Kasumi-1 (cell line): ENCODE measurements at regions not wholly inside any gene's neighbourhood (a gene's known extent, or its start where the extent isn't known, plus 50 kb on each side); places are given as distances from the start of the nearest gene placed in this dataset.

Source experiments
- DNase-seq, 2 experiments: peaks; one replicate each; lab custom pipeline; 2025; lab: John Stamatoyannopoulos, UW

DNA sequence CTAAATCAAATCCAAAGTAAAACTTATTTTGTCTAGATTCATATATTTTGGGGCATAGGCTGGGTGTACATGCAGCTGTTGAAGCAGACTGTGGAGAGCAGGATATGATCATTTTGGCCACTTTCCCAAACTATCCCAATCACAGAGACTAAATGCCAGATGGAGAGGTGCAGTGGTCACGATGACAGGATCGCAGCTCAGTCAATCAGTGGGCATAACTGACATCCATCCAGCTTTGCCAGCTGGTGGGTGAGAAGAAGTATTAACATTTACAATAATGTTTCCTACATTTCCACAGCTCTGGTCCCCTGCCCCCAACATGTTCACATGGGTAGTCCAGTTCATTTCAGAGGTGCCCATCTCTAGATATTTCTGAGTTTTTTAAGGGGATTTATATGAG is 255.5 kb upstream of the SESN3 start:
- DNase-seq: no peak

DNA sequence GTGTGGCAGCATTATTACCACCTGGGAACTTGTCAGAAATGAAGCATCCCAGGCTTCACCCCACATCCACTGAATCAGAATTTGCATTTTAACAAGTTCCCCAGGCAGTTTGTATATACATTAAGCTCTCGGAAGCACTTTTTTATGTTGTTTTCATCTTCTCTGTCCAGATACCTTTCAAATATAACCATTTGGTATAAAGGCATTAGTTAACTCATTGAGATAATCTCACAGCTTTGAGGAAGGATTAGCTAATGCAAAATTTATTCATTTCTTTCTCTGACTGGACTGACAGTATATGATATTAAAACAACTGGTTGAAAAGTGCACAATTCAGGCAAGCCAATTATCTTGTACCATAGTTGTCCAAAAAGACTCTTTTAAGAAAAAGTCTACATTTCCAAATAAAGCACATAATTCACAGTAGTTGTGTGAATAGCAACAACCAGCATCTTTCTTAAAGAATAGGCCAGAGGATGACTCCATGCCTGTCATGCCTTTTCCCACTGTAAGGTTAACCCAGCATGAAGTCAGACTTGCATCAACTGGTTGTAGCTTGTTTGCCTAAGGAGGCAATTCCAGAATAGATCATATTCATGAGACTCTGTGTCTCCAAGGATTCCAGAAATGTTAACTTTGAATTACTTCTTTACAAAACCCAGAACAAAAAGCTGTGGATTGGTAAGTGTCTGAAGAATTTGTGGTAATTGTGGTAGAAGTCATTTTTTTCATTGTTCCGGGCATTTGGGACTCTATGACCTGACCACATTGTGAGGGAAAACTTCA is 254.3 kb upstream of the SESN3 start:
- DNase-seq: no peak

- DNase-seq: no peak
Measured at GRCh38 chr11:95483339-95483738, 252.3 kb upstream of the SESN3 start.

DNA sequence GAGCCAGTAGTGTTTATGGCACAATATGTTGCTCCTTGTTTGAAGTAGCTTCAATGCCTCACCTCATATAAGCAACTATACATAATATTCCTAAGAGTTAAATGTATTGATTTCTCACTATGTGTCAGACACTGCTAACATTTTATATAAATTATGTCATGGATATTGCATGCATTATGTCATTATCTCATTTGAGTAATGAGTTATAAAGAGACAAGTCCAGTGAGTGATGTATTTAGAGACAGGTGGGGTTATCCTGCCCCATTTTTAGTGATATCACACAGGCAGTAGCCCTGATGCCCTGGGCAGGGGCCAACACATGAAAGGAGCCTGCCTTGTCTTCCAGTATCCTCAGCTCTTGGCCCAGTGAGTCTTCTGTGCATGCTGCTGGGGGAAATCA is 247.0 kb upstream of the SESN3 start:
- DNase-seq: no peak

DNA sequence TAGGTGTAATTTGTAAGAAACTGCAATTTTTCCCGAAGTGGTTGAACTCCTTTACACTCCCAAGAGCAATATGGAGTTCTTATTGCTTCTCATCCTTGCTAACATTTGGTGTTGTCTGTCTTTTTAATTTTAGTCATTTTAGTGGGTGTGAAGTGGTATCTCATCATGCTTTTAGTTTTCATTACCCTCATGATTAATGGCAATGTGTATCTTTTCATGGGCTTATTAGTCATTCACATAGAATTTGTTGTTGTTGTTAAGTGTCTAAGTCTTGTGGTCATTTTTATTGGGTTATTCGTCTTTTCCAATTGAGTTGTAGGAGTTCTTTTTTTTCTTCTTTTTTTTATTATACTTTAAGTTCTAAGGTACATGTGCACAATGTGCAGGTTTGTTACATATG is 238.3 kb upstream of the SESN3 start:
- no peak for DNase-seq

DNA sequence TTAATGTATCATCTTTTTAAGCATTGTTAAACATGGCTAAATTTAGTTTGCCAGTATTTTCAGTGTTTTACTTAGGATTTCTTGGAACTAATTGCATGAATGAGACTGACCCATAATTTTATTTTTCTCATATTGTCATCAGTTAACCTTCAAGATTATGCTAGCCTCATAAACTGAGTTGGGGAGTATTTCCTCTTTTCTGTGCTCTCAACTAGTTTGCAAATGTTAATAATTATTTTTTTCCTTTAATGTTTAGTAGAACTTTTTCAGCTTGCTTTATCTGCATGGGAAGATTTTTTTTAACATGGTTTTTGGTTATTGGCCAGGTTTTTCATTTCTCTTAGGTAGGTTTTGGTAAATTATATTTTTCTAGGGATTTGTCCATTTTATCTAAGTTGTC is 235.4 kb upstream of the SESN3 start:
- DNase-seq: peak in 1 of 2 experiments; percentile 7

- no peak for DNase-seq
Measured at GRCh38 chr11:95465887-95466286, 234.9 kb upstream of the SESN3 start.

- no peak for DNase-seq
Measured at GRCh38 chr11:95461858-95462257, 230.9 kb upstream of the SESN3 start.

DNA sequence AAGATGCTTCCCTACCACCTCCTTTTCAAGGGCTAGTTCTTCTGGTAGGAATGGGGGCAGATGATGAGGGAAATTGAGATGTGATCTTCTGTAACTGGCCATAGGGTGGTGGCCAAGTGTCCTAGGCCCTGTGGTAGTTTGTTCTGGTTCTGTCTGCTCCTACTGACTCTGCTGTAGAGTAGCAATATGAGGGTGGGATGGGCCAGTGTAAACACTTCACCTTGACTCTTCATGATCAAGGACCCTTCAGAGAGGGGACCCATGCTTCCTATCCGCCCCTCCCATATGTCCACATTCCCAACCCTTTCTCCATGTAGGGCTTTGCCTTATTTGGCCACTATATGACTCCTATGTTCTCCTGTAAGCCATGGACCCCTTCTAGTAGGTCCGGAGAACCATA is 230.3 kb upstream of the SESN3 start:
- DNase-seq: no peak

GRCh38 chr11:95459291-95460042 is 228.5 kb upstream of the SESN3 start:
- DNase-seq: no peak

GRCh38 chr11:95456714-95457491 is 225.9 kb upstream of the SESN3 start:
- no peak for DNase-seq

GRCh38 chr11:95455228-95455970 is 224.4 kb upstream of the SESN3 start:
- DNase-seq: peak in 1 of 2 experiments; percentile 6

DNA sequence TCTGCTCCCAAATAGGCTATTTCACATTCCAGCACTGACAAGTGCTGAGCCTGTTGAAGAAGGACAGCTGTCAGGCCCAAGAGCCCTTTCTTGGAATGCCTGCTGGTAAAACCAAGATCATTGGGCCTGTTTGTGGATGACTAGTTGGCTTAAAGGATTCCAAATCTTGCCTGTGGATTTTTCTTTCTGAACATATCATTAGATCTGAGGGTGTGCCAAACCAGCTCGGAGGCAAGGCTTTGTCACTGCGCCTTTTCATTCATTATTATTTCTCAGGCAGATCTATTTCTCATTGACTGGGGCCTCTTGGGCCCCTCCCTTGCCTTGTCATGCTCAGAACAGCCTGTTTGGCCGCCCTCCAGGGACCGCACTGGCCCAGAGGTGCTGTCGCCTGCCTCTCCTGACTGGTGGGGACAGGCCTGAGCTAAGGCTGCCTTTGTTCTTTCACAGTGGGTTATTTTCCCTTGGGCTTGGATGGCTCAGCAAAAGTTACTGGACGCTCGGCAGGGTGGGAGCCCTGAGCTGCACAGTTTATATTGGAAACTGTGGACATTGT is 222.7 kb upstream of the SESN3 start:
- no peak for DNase-seq

DNA sequence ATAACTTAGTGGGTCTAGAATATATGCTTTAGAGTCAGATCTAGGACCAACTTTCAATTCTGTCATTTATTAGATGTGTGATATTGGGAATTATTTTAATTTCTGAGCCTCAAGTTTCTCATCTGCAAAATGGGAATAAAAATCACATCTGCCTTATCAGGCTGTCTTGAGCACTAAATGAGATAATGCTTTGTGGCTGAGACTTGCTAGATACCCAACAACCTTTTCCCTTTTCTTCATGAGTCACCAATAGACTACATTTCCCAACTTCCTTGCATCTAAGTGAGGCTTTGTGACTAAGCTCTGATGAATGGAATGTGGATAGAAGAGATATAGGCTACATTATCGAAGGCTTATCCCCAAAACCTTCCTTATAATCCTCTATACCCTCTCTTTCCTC is 220.7 kb upstream of the SESN3 start:
- DNase-seq: peak; percentile 10 to 32

GRCh38 chr11:95451261-95451660 is 220.3 kb upstream of the SESN3 start:
- DNase-seq: no peak

DNA sequence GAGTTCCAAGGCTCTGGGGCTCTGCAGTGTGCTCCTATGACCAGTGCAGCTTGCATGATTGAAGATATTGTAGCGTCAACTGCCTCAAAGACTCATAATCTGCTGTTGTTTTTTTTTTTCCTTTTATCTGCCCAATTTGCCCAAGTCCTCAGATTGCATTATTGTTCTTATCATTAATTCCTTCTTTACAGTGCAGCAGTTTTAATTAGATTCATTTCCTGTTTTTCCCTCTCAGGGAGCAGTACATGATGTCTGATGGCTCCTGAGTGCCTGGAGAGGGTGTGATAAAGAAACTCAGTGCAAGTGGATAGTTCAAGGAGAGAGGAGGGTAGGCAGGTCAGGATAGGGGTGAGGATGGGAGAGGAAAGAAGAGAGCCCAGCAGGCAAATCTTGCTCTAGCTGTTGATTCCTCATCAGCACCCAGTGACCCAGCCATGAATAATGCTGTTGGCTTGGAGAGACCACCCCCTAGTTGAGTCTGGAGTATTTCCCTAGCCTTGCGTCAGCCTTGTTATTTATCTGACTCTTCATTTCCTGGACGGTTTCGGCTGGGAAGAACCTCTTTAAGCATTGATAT is 219.6 kb upstream of the SESN3 start:
- DNase-seq: no peak

- DNase-seq: no peak
Measured at GRCh38 chr11:95445746-95446333, 214.8 kb upstream of the SESN3 start.

GRCh38 chr11:95444309-95445241 is 213.6 kb upstream of the SESN3 start:
- DNase-seq: no peak

GRCh38 chr11:95443386-95443785 is 212.4 kb upstream of the SESN3 start:
- DNase-seq: no peak

GRCh38 chr11:95442531-95443050 is 211.6 kb upstream of the SESN3 start:
- DNase-seq: no peak
